ENCODE measurements at regions not wholly inside any gene's neighbourhood (a gene's known extent, or its start where the extent isn't known, plus 50 kb on each side); places are given as distances from the start of the nearest gene placed in this dataset.

DNA sequence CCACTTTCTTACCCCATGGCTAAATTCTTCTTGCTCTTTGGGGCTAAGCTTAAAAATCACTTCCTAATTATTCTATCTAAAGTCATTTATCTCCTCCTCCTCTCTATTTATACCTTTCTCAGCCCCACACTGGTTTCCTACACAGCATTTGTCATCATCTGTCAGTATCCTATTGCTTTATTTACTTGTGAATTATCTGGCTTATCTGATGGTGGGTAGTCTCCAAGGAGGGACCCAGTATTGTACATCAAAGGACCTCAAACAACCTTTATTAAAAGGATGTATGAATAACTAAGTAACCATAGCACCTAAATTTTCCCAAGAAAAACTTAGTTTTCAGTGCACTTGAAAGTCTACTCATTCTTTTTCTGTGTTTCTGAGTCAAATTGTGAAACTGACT lies 332.7 kb upstream of the SNX7 start:
- H3K4me3 ChIP-seq (ENCODE audit: low read depth, low read length), result no peak overlapping the region
- no peak for TF ChIP-seq CTCF (IDR thresholded peaks at IDR 0.05; ENCODE audit: low read depth, low read length)

- peak overlapping the region; percentile 3; the same call in 1 of the 2 replicates for H3K4me3 ChIP-seq (ENCODE audit: low read depth, low read length)
- TF ChIP-seq CTCF (IDR thresholded peaks at IDR 0.05; ENCODE audit: low read depth, low read length), result no peak
Measured at GRCh38 chr1:98327220-98327861, 334.2 kb upstream of the SNX7 start.

GRCh38 chr1:98325646-98326440 lies 335.7 kb upstream of the SNX7 start:
- no peak for TF ChIP-seq CTCF (IDR thresholded peaks at IDR 0.05; ENCODE audit: low read depth, low read length)
- H3K4me3 ChIP-seq (ENCODE audit: low read depth, low read length), result no peak overlapping the region

GRCh38 chr1:98323906-98324358 lies 337.6 kb upstream of the SNX7 start:
- no peak for TF ChIP-seq CTCF (IDR thresholded peaks at IDR 0.05; ENCODE audit: low read depth, low read length)
- H3K4me3 ChIP-seq (ENCODE audit: low read depth, low read length), result no peak overlapping the region

DNA sequence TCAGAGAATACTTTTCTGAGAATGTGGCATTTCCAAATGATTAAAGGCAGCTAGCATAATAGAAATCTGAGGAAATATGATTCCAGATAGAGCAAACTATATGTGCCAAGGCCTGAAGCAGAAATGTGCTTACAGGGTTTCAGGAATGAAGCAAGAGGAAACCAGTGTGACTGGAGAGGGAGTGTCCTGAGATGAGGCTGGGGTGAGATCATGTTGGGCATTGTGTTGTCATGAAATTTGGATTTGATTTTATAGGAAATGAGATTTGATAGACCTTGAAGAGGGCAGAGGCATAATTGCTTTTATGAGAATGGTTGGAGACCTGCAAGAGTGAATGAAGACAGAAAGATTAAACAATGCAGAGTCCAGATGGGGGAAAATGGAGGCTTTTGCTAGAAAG lies 338.1 kb upstream of the SNX7 start:
- no peak for TF ChIP-seq CTCF (IDR thresholded peaks at IDR 0.05; ENCODE audit: low read depth, low read length)
- no peak overlapping the region for H3K4me3 ChIP-seq (ENCODE audit: low read depth, low read length)

DNA sequence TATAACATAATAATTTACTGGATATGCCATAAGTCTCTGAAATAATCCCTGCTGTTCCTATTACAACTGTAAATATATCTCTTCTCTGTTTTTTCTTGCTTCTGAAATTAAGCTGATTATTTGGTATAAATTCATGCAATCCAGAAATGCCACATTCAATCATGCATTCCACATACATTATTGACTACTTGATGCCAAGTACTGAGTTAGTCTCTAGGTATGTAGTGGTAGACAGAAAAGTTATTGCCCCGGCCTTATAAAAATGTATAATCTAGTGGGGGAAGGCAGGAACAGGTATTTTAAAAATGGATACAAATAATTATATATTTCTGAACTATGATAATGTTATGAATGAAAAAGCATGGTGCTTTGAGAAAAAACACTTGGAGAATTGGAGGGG lies 338.6 kb upstream of the SNX7 start:
- no peak for TF ChIP-seq CTCF (IDR thresholded peaks at IDR 0.05; ENCODE audit: low read depth, low read length)
- H3K4me3 ChIP-seq (ENCODE audit: low read depth, low read length), result no peak overlapping the region

DNA sequence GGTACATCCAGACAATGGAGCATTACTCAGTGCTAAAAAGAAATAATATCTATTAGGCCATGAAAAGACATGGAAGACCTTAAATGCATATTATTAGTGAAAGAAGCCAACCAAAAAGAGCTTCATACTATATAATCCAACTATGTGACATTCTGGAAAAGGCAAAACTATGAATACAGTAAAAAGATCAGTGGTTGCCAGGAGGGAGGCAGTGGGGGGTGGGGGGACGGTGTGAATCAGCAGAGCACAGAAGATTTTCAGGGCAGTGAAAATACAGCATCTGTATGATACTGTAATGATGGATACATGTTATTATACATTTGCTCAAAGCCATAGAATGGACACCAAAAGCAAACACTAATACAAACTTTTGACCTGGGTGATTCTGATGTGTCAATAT lies 339.4 kb upstream of the SNX7 start:
- H3K4me3 ChIP-seq (ENCODE audit: low read depth, low read length), result no peak overlapping the region
- no peak for TF ChIP-seq CTCF (IDR thresholded peaks at IDR 0.05; ENCODE audit: low read depth, low read length)

Measured in WI38 (cell line).